ENCODE measurements at regions not wholly inside any gene's neighbourhood (a gene's known extent, or its start where the extent isn't known, plus 50 kb on each side); places are given as distances from the start of the nearest gene placed in this dataset.
A peak's percentile ranks its signal among the peaks of the same experiment; 100 is the strongest.
"Not testable (repeated sequence)": the region's sequence is repeated elsewhere in the genome, so short reads cannot be mapped to it uniquely, and the experiment has no call there.

DNA sequence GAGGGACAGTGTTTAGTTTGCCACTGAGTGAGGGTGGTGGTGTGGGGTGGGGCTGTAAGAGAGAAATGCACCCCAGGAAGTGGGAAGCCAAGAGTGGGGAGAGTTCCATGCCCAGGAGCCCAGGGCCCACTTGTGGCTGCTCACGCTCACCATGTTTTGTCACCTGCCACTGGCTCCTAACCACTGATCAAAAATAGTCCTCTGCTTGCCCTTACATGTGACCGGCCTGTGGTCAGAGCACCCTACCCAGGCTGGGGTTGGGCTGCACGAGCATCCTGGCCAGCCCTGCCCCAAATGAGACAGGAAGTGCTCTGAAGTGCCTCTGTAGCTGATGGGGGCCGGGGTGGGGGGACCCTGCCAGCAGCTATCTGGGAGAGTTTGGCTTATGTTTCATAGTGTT is 216.3 kb downstream of the RPLP1 start:
- H3K4me1 ChIP-seq (ENCODE audit: control insufficient read depth, insufficient read depth, low read length): peaks cover 52% of the 10 kb centered on the region
- DNase-seq: no peak
- WGBS (ENCODE audit: insufficient coverage): 69% methylated on average over 3 of the region's 4 CpGs
- no peaks in the 10 kb centered on the region for H3K36me3 ChIP-seq (ENCODE audit: control insufficient read depth, insufficient read depth, low read length)
- no peak overlapping the region for H3K27ac ChIP-seq (ENCODE audit: low read length)
- H3K9me3 ChIP-seq (replicated peaks; ENCODE audit: control insufficient read depth, low read depth, low read length): no peaks in the 10 kb centered on the region
- H3K4me3 ChIP-seq (ENCODE audit: low read length): no peak overlapping the region
- peaks cover 2% of the 10 kb centered on the region for H3K27me3 ChIP-seq (ENCODE audit: control insufficient read depth, insufficient read depth, low read length)

DNA sequence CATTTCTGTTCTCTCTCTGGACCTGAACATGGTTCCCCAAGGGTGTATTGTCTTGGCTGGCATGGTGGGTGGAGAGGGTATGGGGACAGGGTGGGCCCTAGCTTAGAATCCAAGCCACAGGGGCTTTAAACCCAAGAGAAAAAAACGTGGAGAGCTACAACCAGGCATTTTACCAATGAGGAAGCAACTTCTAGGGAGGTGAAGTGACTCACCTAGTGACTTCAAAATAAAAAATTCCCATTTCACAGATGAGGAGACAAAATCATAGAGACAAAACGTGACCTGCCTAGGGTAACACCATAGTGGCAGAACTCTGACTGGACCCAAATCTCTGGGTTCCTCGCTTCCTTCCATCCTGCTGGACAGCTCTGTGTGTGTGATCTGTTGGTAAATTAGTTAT is 216.8 kb downstream of the RPLP1 start:
- 75% methylated on average over 1 of the region's 3 CpGs for WGBS (ENCODE audit: insufficient coverage)
- H3K27ac ChIP-seq (ENCODE audit: low read length): no peak overlapping the region
- H3K9me3 ChIP-seq (replicated peaks; ENCODE audit: control insufficient read depth, low read depth, low read length): no peaks in the 10 kb centered on the region
- no peak for DNase-seq
- H3K36me3 ChIP-seq (ENCODE audit: control insufficient read depth, insufficient read depth, low read length): no peaks in the 10 kb centered on the region
- H3K4me1 ChIP-seq (ENCODE audit: control insufficient read depth, insufficient read depth, low read length): peaks cover 48% of the 10 kb centered on the region
- no peak overlapping the region for H3K4me3 ChIP-seq (ENCODE audit: low read length)
- H3K27me3 ChIP-seq (ENCODE audit: control insufficient read depth, insufficient read depth, low read length): no peaks in the 10 kb centered on the region

DNA sequence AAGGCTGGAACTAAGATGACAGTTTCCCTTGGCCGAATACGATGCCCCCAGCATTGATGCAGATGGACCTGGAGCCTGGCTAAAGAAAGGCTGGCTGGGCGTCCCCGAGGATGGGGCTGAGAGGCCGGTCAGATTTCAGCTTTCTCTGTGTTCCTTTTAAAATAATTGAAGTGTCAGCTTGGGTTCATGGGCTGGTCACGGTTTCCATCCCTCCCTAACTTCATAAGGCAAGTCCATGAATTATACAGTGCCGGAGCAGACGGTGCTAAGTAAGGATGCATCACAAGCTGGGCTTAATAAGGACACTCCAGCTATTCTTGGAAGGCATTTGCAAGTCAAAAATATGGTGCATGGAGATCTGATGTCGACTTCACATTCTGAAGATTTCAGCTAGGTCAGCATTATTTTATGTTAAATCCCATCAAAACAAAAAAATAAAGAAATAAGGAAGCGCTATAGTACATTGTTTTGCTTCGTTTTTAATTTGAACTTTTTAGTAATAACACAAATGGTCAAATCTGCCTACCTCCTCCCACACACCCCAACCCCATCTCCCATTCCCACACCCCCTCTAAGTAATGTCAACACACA is 220.8 kb downstream of the RPLP1 start:
- H3K27ac ChIP-seq (ENCODE audit: low read length): no peak overlapping the region
- H3K36me3 ChIP-seq (ENCODE audit: control insufficient read depth, insufficient read depth, low read length): no peaks in the 10 kb centered on the region
- peak; percentile 36 for DNase-seq
- peaks cover 14% of the 10 kb centered on the region for H3K4me1 ChIP-seq (ENCODE audit: control insufficient read depth, insufficient read depth, low read length)
- peaks cover 6% of the 10 kb centered on the region for H3K27me3 ChIP-seq (ENCODE audit: control insufficient read depth, insufficient read depth, low read length)
- 66% methylated on average over 4 of the region's 11 CpGs for WGBS (ENCODE audit: insufficient coverage)
- no peak overlapping the region for H3K4me3 ChIP-seq (ENCODE audit: low read length)
- H3K9me3 ChIP-seq (replicated peaks; ENCODE audit: control insufficient read depth, low read depth, low read length): no peaks in the 10 kb centered on the region

DNA sequence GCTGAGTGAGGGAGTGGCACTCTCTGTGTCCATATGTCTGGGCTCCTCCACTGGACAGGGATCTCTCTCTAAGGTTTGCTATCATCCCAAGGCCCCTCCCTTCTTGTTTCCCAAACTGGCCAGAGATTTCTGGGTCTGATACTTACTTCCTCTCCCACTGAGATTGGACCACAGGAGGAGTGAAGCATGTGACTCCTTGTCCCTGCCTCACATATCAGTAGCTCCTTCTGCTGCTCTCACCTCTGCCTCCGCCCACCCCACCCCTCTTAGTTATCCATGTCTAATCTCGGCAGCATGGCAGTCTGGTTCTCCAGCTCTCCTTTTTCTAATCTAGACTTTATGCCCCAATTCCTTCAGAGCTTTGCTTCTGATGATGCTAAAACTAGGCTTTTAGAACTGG is 223.1 kb downstream of the RPLP1 start:
- Histone ChIP-seq H3K9me3 (replicated peaks; ENCODE audit: control insufficient read depth, low read depth, low read length) (no peaks in the 10 kb centered on the region), H3K4me3 (ENCODE audit: low read length) (no peak overlapping the region), H3K27ac (ENCODE audit: low read length) (no peak overlapping the region), H3K27me3 (ENCODE audit: control insufficient read depth, insufficient read depth, low read length) (peaks cover 6% of the 10 kb centered on the region), H3K36me3 (ENCODE audit: control insufficient read depth, insufficient read depth, low read length) (no peaks in the 10 kb centered on the region), H3K4me1 (ENCODE audit: control insufficient read depth, insufficient read depth, low read length) (peaks cover 3% of the 10 kb centered on the region)
- 64% methylated on average over 2 of the region's 2 CpGs for WGBS (ENCODE audit: insufficient coverage)
- DNase-seq: no peak

DNA sequence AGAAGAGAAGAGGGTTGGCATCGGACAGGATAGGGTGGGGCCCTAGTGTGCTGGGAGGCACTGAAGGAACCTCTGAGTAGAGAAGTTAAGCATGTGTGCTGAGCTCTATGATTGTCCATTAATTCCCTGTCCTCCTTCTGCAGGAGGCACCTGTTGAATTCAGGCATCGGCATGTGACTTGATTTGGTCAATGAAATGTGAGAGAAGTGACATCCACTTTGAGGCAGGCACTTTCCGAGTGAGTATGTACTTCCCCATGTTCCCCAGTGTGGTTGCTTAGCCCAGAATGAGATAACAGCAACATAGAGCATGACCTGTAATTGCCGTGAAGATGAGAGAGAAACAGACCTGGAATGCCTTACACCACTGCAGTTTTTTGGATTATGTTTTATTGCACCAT is 224.8 kb downstream of the RPLP1 start:
- H3K36me3 ChIP-seq (ENCODE audit: control insufficient read depth, insufficient read depth, low read length): no peaks in the 10 kb centered on the region

DNA sequence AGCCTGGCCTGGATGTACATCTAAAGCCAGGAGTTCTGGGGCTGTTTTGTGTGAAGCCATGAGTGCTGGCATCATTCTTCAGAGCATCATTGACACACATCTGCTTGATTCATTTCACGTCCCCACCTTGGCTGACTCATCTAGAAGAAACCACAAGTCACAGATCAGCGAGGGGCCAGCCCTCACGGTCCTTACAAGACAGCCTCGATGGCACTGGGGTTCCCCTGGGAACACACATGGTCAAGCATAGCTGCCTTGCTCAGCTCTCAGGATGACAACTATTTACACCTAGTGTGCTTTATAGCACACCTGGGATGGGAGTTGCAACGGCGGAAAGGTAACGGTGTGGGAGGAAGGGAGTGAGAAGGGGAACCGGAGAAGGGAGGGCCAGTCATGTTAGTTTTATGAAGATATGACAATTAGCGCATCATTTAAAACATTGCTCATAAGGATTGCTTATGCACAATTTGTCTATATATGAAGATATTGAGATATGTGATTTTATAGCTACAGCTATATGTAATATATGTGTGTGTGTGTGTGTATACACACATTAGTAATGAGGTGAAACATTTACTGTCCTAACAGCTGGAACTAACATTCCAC is 227.1 kb downstream of the RPLP1 start:
- DNase-seq: no peak
- WGBS (ENCODE audit: insufficient coverage): 59% methylated on average over 4 of the region's 9 CpGs
- peaks cover 3% of the 10 kb centered on the region for H3K4me1 ChIP-seq (ENCODE audit: control insufficient read depth, insufficient read depth, low read length)
- H3K27ac ChIP-seq (ENCODE audit: low read length): no peak overlapping the region
- H3K36me3 ChIP-seq (ENCODE audit: control insufficient read depth, insufficient read depth, low read length): no peaks in the 10 kb centered on the region
- no peak overlapping the region for H3K4me3 ChIP-seq (ENCODE audit: low read length)
- peaks cover 3% of the 10 kb centered on the region for H3K9me3 ChIP-seq (replicated peaks; ENCODE audit: control insufficient read depth, low read depth, low read length)
- H3K27me3 ChIP-seq (ENCODE audit: control insufficient read depth, insufficient read depth, low read length): peaks cover 6% of the 10 kb centered on the region

More for the DNA sequence above, 224.8 kb downstream of the RPLP1 start:
- Histone ChIP-seq H3K9me3 (replicated peaks; ENCODE audit: control insufficient read depth, low read depth, low read length) (peaks cover 2% of the 10 kb centered on the region), H3K27me3 (ENCODE audit: control insufficient read depth, insufficient read depth, low read length) (peaks cover 6% of the 10 kb centered on the region), H3K4me1 (ENCODE audit: control insufficient read depth, insufficient read depth, low read length) (peaks cover 3% of the 10 kb centered on the region), H3K27ac (ENCODE audit: low read length) (no peak overlapping the region), H3K4me3 (ENCODE audit: low read length) (no peak overlapping the region)
- 63% methylated on average over 3 of the region's 4 CpGs for WGBS (ENCODE audit: insufficient coverage)
- DNase-seq: peak; percentile 29

DNA sequence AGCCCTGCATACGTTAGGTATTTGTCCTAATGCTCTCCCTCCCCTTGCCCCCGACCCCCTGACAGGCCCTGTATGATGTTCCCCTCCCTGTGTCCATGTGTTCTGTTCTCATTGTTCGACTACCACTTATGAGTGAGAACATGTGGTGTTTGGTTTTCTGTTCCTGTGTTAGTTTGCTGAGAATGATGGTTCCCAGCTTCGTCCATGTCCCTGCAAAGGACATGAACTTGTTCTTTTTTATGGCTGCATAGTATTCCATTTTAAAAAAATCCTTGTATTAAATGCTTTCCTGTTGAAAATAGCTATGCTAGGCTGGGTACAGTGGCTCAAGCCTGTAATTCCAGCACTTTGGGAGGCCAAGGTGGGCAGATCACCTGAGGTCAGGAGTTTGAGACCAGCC is 232.2 kb downstream of the RPLP1 start:
- not testable (repeated sequence) for H3K36me3 ChIP-seq (ENCODE audit: control insufficient read depth, insufficient read depth, low read length); H3K27ac ChIP-seq (ENCODE audit: low read length); DNase-seq; H3K27me3 ChIP-seq (ENCODE audit: control insufficient read depth, insufficient read depth, low read length); H3K4me3 ChIP-seq (ENCODE audit: low read length); H3K4me1 ChIP-seq (ENCODE audit: control insufficient read depth, insufficient read depth, low read length)
- no CpG with 5 or more reads among the region's 4 CpGs for WGBS (ENCODE audit: insufficient coverage)
- H3K9me3 ChIP-seq (replicated peaks; ENCODE audit: control insufficient read depth, low read depth, low read length): peaks cover 22% of the 10 kb centered on the region

DNA sequence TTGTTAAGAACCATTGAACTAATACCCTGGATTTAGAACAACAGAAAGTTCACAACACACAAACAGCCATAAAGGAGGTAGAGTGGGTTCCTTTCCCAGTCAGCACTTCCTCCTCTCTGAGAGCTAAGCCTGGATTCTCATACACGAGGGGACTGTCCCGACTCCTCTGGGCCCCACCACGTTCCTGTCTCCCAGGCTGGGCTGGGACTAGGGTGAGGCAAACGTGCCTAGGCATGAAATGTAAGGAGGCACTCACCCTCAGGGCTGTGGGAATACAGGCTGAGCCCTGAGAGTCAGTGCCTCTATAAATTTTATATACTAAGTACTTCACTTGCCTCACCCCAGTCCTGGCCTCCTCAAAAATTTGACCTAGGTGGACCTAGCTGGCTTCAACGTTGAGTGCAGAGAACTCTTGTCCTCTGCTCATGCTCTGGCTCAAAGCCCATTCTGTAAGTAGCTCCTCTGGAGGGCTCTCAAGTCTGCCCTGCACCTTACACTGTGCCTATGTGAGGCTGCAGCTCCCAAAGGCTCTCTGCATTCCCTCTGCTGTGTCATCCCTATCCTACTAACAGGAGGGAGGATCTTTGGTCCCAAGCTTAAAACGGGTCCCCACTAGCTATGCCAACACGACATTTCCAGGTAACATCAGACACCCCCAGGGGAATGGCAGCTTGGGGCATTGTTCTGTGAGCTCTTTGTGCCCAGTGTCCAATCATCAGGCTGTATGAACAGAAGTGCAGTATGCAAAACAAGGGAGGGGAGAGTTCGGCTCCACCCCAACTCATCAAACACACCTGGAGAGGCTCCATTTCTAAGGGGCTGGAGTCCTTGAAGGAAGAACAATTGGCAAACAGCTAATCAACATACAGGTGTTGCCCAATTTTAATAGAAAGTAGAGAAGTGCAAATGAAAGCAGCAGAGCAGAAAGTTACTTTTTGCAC is 233.2 kb downstream of the RPLP1 start:
- Histone ChIP-seq H3K27me3 (ENCODE audit: control insufficient read depth, insufficient read depth, low read length) (peaks cover 4% of the 10 kb centered on the region), H3K9me3 (replicated peaks; ENCODE audit: control insufficient read depth, low read depth, low read length) (peaks cover 22% of the 10 kb centered on the region), H3K36me3 (ENCODE audit: control insufficient read depth, insufficient read depth, low read length) (no peaks in the 10 kb centered on the region), H3K27ac (ENCODE audit: low read length) (no peak overlapping the region), H3K4me1 (ENCODE audit: control insufficient read depth, insufficient read depth, low read length) (no peaks in the 10 kb centered on the region), H3K4me3 (ENCODE audit: low read length) (no peak overlapping the region)
- DNase-seq: no peak
- 47% methylated on average over 6 of the region's 8 CpGs for WGBS (ENCODE audit: insufficient coverage)

DNA sequence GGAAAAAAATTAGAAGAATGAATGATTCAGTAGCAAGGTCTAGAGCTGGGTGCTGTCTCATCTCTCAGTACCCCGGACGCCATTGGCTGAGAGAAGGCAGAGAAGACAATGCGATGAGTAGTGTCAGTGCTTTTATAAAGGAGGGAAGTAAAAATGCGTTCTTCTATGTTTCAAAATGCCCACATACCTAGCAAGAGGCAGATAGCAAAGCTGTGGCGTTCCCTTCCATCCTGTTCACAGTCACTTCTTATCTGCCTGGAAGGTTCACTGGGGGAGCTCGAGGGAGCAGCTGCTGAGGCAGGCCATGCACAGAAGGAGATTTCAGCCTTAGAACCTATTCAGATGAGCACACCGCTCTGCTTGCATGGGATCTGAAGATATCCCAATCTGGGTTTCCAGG is 234.0 kb downstream of the RPLP1 start:
- 63% methylated on average over 1 of the region's 7 CpGs for WGBS (ENCODE audit: insufficient coverage)
- Histone ChIP-seq H3K36me3 (ENCODE audit: control insufficient read depth, insufficient read depth, low read length) (no peaks in the 10 kb centered on the region), H3K4me3 (ENCODE audit: low read length) (no peak overlapping the region), H3K9me3 (replicated peaks; ENCODE audit: control insufficient read depth, low read depth, low read length) (peaks cover 22% of the 10 kb centered on the region), H3K27me3 (ENCODE audit: control insufficient read depth, insufficient read depth, low read length) (peaks cover 4% of the 10 kb centered on the region), H3K27ac (ENCODE audit: low read length) (no peak overlapping the region), H3K4me1 (ENCODE audit: control insufficient read depth, insufficient read depth, low read length) (no peaks in the 10 kb centered on the region)
- no peak for DNase-seq

DNA sequence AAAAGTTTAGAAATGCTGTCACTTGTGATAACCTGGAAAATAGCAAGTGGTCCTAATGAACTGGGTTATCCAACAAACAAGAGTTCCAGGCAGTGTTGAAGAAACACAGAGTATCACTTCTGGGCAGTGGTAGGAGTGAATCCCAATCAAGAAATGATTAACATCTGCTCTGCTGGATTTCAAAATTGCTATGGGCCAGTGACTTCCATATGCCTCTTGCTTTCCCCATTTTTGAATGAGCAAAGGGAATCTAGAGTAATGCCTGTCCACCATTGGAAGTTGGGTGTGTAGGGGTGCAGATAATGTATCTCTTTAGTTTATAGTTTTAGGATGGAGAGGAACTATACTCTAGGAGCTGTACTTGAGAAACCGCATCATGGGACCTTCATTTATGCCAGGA is 236.5 kb downstream of the RPLP1 start:
- Histone ChIP-seq H3K4me1 (ENCODE audit: control insufficient read depth, insufficient read depth, low read length) (no peaks in the 10 kb centered on the region), H3K27ac (ENCODE audit: low read length) (no peak overlapping the region), H3K36me3 (ENCODE audit: control insufficient read depth, insufficient read depth, low read length) (no peaks in the 10 kb centered on the region), H3K4me3 (ENCODE audit: low read length) (no peak overlapping the region), H3K9me3 (replicated peaks; ENCODE audit: control insufficient read depth, low read depth, low read length) (peaks cover 18% of the 10 kb centered on the region), H3K27me3 (ENCODE audit: control insufficient read depth, insufficient read depth, low read length) (peaks cover 11% of the 10 kb centered on the region)
- WGBS (ENCODE audit: insufficient coverage): no CpG with 5 or more reads among the region's 1 CpG
- no peak for DNase-seq
